ENCODE measurements at regions not wholly inside any gene's neighbourhood (a gene's known extent, or its start where the extent isn't known, plus 50 kb on each side); places are given as distances from the start of the nearest gene placed in this dataset.
A peak's percentile ranks its signal among the peaks of the same experiment; 100 is the strongest.
"Not testable (repeated sequence)": the region's sequence is repeated elsewhere in the genome, so short reads cannot be mapped to it uniquely, and the experiment has no call there.

GRCh38 chr17:71730871-71731270 lies 389.9 kb upstream of the SOX9 start:
- DNase-seq (ENCODE audit: low read depth): no peak

DNA sequence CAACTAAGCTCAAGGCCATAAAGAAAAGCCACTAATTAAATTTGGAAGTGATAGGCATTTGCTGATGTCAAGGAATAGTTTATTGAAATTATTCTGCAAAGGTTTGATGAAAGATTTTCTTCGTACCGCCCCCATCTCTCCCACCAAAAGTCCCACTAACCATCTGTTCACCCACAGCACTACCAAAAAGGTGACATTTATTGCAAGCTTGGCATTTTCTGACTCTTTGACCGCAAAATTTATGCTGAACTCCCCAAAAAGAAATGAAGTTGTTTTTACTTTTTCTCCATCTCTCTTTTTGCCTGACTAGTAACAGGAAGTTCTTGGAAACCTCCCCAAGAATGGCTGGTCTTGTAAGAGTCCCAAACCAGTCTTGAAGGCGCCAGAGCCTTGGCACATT lies 384.9 kb upstream of the SOX9 start:
- no peak for DNase-seq (ENCODE audit: low read depth)

DNA sequence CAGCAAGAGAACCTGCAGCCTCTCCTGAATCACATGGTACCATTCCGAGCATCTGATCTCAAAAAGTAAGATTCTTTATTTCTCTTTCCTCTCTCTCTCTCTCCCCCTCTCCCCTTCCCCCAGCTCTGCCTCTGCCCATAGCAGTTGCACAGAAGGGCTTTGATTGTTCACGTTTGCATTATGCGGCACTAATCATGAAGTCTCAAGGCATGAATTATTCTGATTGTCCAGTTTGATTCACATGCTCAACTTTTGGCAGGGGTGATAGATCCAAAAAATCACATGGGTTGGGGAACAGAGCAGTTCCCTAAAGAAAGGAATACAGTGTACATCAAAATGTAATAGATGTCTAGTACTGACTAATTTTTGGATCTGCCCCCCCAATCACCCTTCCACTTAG lies 380.0 kb upstream of the SOX9 start:
- no peak for DNase-seq (ENCODE audit: low read depth)

DNA sequence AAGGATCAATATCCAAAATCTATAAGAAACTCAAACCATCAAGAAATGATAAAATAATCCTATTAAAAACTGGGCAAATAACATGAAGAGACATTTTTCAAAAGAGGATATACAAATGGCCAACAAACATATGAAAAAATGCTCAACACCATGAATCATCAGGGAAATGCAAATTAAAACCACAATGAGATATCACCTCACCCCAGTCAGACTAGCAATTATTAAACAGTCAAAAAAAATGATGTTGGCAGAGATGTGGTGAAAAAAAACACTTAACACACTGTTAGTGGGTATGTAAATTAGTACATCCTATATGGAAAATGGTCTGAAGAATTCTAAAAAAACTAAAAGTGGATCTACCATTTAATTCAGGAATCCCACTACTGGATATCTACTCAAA lies 379.0 kb upstream of the SOX9 start:
- DNase-seq (ENCODE audit: low read depth): no peak

- no peak for DNase-seq (ENCODE audit: low read depth)
Observed at GRCh38 chr17:71748872-71749271, 371.9 kb upstream of the SOX9 start.

- DNase-seq (ENCODE audit: low read depth): no peak
Observed at GRCh38 chr17:71753070-71753469, 367.8 kb upstream of the SOX9 start.

- DNase-seq (ENCODE audit: low read depth): no peak
Observed at GRCh38 chr17:71757156-71757555, 363.7 kb upstream of the SOX9 start.

- DNase-seq (ENCODE audit: low read depth): no peak
Observed at GRCh38 chr17:71757956-71758355, 362.9 kb upstream of the SOX9 start.

DNA sequence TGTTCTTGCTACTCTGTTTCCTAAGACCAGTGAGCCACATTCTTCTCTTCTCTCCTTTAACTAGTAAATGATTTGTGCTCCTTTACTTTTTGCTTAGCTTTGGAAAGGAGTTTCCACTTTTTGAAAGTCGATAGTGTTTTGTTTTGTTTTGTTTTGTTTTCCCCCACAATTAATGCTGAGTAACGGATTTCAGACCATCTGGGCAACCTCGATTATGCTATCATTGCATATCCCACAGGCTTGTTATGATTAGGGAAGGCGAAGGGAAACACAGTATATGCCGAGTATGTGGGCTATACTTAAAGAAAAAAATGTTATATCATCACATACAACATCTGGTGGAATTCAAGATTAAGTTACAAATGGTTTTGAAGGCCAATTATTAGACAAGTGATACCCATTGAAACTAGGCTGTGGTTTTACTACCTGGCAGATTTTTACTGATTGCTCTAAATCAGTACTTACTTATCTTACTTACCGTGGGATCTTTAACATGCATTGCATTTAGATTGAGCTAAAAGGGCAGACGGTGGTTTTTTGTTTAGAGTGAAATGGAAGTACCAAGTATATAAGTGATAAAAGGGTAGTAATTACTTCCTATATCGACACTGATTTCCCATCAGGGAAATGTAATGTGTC lies 361.3 kb upstream of the SOX9 start:
- DNase-seq (ENCODE audit: low read depth): no peak

GRCh38 chr17:71760062-71760720 lies 360.6 kb upstream of the SOX9 start:
- no peak for DNase-seq (ENCODE audit: low read depth)

DNA sequence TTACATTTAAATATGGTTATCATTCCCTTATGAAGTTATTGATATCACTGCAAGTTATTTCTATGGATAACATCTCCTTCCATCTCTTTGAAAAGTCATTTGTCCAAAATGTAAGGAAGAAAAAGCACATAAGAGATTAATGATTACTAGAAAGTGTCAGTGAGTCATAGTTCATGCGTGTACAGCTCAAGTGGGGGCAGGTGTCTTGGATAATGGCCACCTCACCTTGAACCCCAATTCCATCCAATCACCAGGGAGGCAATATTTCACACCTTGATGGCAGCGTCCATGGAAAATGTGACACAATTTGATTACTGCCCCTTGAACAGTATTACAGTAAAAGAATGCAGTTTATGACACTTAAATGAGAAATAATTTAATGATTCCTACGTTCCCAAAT lies 358.3 kb upstream of the SOX9 start:
- no peak for DNase-seq (ENCODE audit: low read depth)

GRCh38 chr17:71764505-71764904 lies 356.3 kb upstream of the SOX9 start:
- DNase-seq (ENCODE audit: low read depth): peak; percentile 38

GRCh38 chr17:71765437-71765836 lies 355.4 kb upstream of the SOX9 start:
- DNase-seq (ENCODE audit: low read depth): no peak

DNA sequence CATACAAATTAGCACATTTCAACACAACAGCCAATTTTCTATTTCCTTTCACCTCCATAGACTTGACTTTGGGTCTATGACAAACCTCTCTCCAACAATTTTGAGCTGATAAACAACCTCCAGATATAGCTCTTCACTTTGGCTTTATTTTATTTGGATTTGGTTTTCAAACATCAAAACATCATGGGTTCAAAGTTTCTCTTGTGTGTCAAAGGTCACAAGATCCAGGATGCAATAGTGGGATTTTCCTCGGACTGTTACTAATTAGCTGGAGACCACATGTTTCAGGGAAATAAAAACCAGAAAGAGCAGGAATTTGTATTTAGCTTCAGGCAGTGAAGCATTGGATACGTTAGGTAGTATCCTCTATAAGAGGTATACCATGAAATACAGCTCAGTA lies 351.0 kb upstream of the SOX9 start:
- DNase-seq (ENCODE audit: low read depth): no peak

DNA sequence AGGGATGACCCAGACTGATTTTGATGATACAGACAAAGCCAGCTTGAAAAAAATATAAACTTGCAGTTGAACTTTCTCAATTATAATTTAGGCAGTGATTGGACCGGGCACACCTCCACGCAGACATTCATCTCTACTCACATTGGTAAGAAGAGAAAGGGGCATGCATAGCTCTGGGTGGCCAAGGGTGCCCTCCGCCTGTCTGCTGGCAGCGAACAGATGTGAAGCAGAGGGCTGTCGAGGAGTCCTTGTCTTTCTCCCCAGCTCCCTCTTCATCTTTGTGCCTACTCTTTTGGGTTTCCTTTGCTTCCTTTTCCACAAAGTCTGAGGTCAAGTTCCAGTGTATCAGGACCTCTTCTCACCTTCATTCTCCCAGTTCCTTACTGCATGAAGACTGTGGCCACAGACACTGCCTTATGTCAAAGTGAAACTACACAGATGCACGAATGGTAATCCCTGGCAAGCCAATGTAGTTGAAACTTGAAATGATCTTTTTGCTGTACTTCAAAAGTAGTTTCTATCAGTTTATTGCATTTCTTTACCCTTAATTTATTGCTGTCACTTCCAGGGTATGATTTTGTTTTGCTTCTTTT lies 343.7 kb upstream of the SOX9 start:
- DNase-seq (ENCODE audit: low read depth): no peak

DNA sequence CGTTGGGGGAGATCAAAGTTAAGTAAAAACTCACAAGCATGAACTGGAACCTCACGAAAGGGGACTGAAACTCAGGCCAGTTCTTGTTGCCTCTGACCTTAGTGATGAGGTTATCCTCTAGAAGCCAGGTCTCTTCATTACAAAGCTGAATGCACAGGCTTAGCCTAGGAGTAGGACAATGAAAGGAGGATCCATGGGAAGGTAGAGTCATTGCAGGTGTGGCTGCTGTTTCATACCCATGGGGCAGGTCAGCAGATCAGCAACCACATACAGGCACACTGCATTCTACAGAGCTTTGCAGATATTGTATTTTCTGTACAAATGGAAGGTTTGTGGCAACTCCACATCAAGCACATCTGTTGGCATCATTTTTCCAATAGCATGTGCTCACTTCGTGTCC lies 341.3 kb upstream of the SOX9 start:
- DNase-seq (ENCODE audit: low read depth): no peak

DNA sequence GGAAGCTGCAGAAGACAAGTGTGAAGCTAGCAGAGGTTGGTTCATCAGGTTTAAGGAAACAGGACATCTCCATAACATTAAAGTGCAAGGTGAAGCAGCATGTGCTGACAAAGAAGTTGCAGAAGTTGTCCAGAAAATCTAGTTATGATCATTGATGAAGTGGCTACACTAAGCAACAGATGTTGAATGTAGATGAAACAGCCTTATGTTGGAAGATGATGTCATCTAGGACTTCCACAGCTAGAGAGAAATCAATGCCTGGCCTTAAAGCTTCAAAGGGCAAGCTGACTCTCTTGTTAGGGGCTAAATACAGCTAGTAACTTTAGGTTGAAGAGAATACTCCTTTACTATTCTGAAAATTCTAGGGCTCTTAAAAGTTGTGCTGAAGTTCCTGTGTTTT lies 340.2 kb upstream of the SOX9 start:
- no peak for DNase-seq (ENCODE audit: low read depth)

GRCh38 chr17:71782021-71782420 lies 338.8 kb upstream of the SOX9 start:
- not testable (repeated sequence) for DNase-seq (ENCODE audit: low read depth)

- DNase-seq (ENCODE audit: low read depth): peak; percentile 8
Observed at GRCh38 chr17:71790791-71791190, 330.0 kb upstream of the SOX9 start.

- DNase-seq (ENCODE audit: low read depth): no peak
Observed at GRCh38 chr17:71791311-71791710, 329.5 kb upstream of the SOX9 start.

- peak; percentile 4 for DNase-seq (ENCODE audit: low read depth)
Observed at GRCh38 chr17:71792966-71793365, 327.9 kb upstream of the SOX9 start.

DNA sequence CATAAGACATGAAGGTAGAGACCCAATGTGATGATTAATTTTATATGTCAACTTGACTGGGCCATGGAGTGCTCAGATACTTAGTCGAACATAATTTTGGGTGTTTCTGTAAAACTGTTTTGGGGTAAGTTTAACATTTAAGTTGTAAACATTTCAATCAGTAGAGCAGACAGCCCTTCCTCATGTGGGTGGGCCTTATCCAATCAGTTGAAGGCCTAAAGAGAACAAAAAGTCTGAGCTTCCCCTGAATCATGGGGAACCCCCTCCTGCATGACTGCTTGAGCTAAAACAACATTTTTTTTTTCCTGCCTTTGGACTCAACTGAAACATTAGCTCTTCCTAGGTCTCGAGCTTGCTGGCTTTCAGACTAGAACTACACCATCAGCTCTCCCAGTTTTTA lies 327.3 kb upstream of the SOX9 start:
- DNase-seq (ENCODE audit: low read depth): no peak

DNA sequence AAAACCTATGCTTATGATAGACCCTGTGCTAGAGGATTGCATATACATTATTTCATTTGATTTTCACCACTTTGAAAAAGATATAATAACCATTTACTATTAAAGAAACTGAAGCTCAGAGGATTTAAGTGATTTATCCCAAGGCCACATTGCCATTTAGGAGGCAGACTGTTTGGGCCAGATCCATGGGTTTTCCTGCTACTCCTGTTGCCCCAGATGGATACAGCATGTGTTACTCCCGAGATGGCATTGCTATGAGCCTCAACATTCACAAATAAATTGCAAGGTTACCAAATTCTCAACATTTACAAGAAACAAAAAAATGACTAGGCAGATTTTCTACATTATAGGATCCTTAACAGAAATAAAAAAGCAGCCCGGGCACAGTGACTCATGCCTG lies 322.1 kb upstream of the SOX9 start:
- no peak for DNase-seq (ENCODE audit: low read depth)
